ENCODE measurements at regions not wholly inside any gene's neighbourhood (a gene's known extent, or its start where the extent isn't known, plus 50 kb on each side); places are given as distances from the start of the nearest gene placed in this dataset.

- DNase-seq (ENCODE audit: missing footprints): no peak
- ATAC-seq: no peak
- intact Hi-C loops (cut with DNase I): no loop called here
Measured at GRCh38 chr13:63403733-63404132, 1988.1 kb upstream of the PCDH20 start.

GRCh38 chr13:63396746-63397145 lies 1981.1 kb upstream of the PCDH20 start:
- ATAC-seq (no peak), DNase-seq (ENCODE audit: missing footprints) (no peak)
- intact Hi-C loops (cut with DNase I): no loop called here

- ATAC-seq (no peak), DNase-seq (ENCODE audit: missing footprints) (no peak)
- intact Hi-C loops (cut with DNase I): no loop called here
Measured at GRCh38 chr13:63393112-63393511, 1977.5 kb upstream of the PCDH20 start.

- intact Hi-C loops (cut with DNase I): no loop called here
- DNase-seq (ENCODE audit: missing footprints) (no peak), ATAC-seq (no peak)
Measured at GRCh38 chr13:63389756-63390155, 1974.1 kb upstream of the PCDH20 start.

GRCh38 chr13:63381078-63381859 lies 1965.6 kb upstream of the PCDH20 start:
- intact Hi-C loops (cut with DNase I): no loop called here
- no peak for DNase-seq (ENCODE audit: missing footprints)
- no peak for ATAC-seq

GRCh38 chr13:63377986-63378385 lies 1962.3 kb upstream of the PCDH20 start:
- intact Hi-C loops (cut with DNase I): no loop called here
- DNase-seq (ENCODE audit: missing footprints) (no peak), ATAC-seq (no peak)

- DNase-seq (ENCODE audit: missing footprints) (no peak), ATAC-seq (no peak)
- intact Hi-C loops (cut with DNase I): no loop called here
Measured at GRCh38 chr13:63370101-63370500, 1954.5 kb upstream of the PCDH20 start.

- DNase-seq (ENCODE audit: missing footprints) (no peak), ATAC-seq (no peak)
- intact Hi-C loops (cut with DNase I): no loop called here
Measured at GRCh38 chr13:63367522-63368198, 1952.0 kb upstream of the PCDH20 start.

- intact Hi-C loops (cut with DNase I): no loop called here
- DNase-seq (ENCODE audit: missing footprints) (no peak), ATAC-seq (no peak)
Measured at GRCh38 chr13:63364159-63364558, 1948.5 kb upstream of the PCDH20 start.

GRCh38 chr13:63351533-63351932 lies 1935.9 kb upstream of the PCDH20 start:
- intact Hi-C loops (cut with DNase I): no loop called here
- DNase-seq (ENCODE audit: missing footprints): no peak
- ATAC-seq: no peak

GRCh38 chr13:63351081-63351480 lies 1935.4 kb upstream of the PCDH20 start:
- no peak for ATAC-seq
- intact Hi-C loops (cut with DNase I): no loop called here
- no peak for DNase-seq (ENCODE audit: missing footprints)

GRCh38 chr13:63345835-63346234 lies 1930.2 kb upstream of the PCDH20 start:
- DNase-seq (ENCODE audit: missing footprints): no peak
- intact Hi-C loops (cut with DNase I): no loop called here
- ATAC-seq: no peak

GRCh38 chr13:63344711-63345110 lies 1929.1 kb upstream of the PCDH20 start:
- intact Hi-C loops (cut with DNase I): no loop called here
- no peak for DNase-seq (ENCODE audit: missing footprints)
- no peak for ATAC-seq

GRCh38 chr13:63337921-63338320 lies 1922.3 kb upstream of the PCDH20 start:
- ATAC-seq (no peak), DNase-seq (ENCODE audit: missing footprints) (no peak)
- intact Hi-C loops (cut with DNase I): no loop called here

- DNase-seq (ENCODE audit: missing footprints) (no peak), ATAC-seq (no peak)
- intact Hi-C loops (cut with DNase I): no loop called here
Measured at GRCh38 chr13:63337041-63337440, 1921.4 kb upstream of the PCDH20 start.

GRCh38 chr13:63336549-63336948 lies 1920.9 kb upstream of the PCDH20 start:
- intact Hi-C loops (cut with DNase I): no loop called here
- DNase-seq (ENCODE audit: missing footprints) (no peak), ATAC-seq (no peak)

GRCh38 chr13:63327584-63327983 lies 1911.9 kb upstream of the PCDH20 start:
- intact Hi-C loops (cut with DNase I): no loop called here
- no peak for ATAC-seq
- DNase-seq (ENCODE audit: missing footprints): no peak

GRCh38 chr13:63323441-63323840 lies 1907.8 kb upstream of the PCDH20 start:
- intact Hi-C loops (cut with DNase I): no loop called here
- ATAC-seq (no peak), DNase-seq (ENCODE audit: missing footprints) (no peak)

- DNase-seq (ENCODE audit: missing footprints): no peak
- intact Hi-C loops (cut with DNase I): no loop called here
- no peak for ATAC-seq
Measured at GRCh38 chr13:63311587-63311986, 1895.9 kb upstream of the PCDH20 start.

GRCh38 chr13:63308549-63309165 lies 1893.0 kb upstream of the PCDH20 start:
- ATAC-seq (no peak), DNase-seq (ENCODE audit: missing footprints) (no peak)
- intact Hi-C loops (cut with DNase I): no loop called here

All from Right ventricle myocardium inferior (tissue), 1 donor.